GM12872 (cell line): ENCODE measurements at regions not wholly inside any gene's neighbourhood (a gene's known extent, or its start where the extent isn't known, plus 50 kb on each side); places are given as distances from the start of the nearest gene placed in this dataset.

Source experiments
- TF ChIP-seq, protein P1 (sequence below): IDR thresholded peaks from 3 replicates; pipeline ENCODE4 v1.5.1; 2011; ENCODE audit warnings: low read depth, mild to moderate bottlenecking, low read length, moderate library complexity; ENCODE audit not compliant: insufficient read depth

- TF ChIP-seq, protein P1, sequence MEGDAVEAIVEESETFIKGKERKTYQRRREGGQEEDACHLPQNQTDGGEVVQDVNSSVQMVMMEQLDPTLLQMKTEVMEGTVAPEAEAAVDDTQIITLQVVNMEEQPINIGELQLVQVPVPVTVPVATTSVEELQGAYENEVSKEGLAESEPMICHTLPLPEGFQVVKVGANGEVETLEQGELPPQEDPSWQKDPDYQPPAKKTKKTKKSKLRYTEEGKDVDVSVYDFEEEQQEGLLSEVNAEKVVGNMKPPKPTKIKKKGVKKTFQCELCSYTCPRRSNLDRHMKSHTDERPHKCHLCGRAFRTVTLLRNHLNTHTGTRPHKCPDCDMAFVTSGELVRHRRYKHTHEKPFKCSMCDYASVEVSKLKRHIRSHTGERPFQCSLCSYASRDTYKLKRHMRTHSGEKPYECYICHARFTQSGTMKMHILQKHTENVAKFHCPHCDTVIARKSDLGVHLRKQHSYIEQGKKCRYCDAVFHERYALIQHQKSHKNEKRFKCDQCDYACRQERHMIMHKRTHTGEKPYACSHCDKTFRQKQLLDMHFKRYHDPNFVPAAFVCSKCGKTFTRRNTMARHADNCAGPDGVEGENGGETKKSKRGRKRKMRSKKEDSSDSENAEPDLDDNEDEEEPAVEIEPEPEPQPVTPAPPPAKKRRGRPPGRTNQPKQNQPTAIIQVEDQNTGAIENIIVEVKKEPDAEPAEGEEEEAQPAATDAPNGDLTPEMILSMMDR, result no peak
Measured at GRCh38 chr2:204407204-204408014, 137.9 kb upstream of the PARD3B start.

GRCh38 chr2:204415406-204416181 lies 129.7 kb upstream of the PARD3B start:
- TF ChIP-seq, protein P1, result no peak

- TF ChIP-seq, protein P1, result no peak
Measured at GRCh38 chr2:204416236-204416635, 129.0 kb upstream of the PARD3B start.

DNA sequence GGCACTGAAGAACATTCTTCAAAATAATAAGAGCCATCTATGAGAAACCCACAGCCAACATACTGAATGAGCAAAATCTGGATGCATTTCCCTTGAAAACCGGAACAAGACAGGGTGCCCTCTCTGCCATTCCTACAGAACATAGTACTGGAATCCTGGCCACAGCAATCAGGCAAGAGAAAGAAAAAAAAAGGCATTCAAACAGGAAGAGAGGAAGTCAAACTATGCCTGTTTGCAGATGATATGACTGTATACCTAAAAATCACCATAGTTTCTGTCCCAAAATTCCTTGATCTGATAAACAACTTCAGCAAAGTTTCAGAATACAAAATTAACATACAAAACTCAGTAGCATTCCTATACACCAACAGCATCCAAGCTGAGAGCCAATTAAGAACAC lies 119.5 kb upstream of the PARD3B start:
- TF ChIP-seq, protein P1, result no peak

DNA sequence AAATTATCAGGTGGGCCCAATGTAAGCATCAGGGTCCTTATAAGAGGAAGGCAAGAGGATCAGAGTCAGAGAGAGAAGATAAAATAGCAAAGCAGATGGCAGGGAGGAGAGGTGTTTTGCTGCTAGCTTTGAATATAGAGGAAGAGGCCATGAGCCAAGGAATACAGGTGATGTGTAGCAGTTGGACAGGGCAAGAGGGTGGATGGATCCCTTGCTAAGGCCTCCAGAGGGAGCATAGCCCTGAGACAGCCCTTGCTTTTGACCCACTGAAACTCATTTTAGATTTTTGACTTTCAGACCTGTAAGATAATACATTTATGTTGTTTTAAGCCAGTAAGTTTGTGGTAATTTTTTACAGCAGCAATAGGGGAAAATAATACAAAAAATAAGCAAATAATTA lies 116.6 kb upstream of the PARD3B start:
- TF ChIP-seq, protein P1, result no peak

- TF ChIP-seq, protein P1, result no peak
Measured at GRCh38 chr2:204431529-204431928, 113.7 kb upstream of the PARD3B start.

- TF ChIP-seq, protein P1, result no peak
Measured at GRCh38 chr2:204432196-204432595, 113.1 kb upstream of the PARD3B start.
